Osteocyte (in vitro differentiated cells): ENCODE measurements at regions not wholly inside any gene's neighbourhood (a gene's known extent, or its start where the extent isn't known, plus 50 kb on each side); places are given as distances from the start of the nearest gene placed in this dataset.

Experiments used
- DNase-seq: peaks from one replicate; pipeline ENCODE4 v3.0.0; 2021; ENCODE audit warnings: mixed read lengths; ENCODE audit not compliant: unreplicated experiment; ENCODE audit errors: extremely low spot score
- H3K27ac Mint-ChIP-seq: one replicate; pipeline ENCODE4 v1.8.0; 2021; ENCODE audit warnings: mild to moderate bottlenecking, mixed read lengths; ENCODE audit not compliant: unreplicated experiment
- H3K27me3 Mint-ChIP-seq: one replicate; pipeline ENCODE4 v1.8.0; 2021; ENCODE audit warnings: mixed read lengths; ENCODE audit not compliant: unreplicated experiment
- H3K36me3 Mint-ChIP-seq: one replicate; pipeline ENCODE4 v1.8.0; 2021; ENCODE audit warnings: mixed read lengths; ENCODE audit not compliant: unreplicated experiment
- H3K4me1 Mint-ChIP-seq: one replicate; pipeline ENCODE4 v1.8.0; 2021; ENCODE audit warnings: mixed read lengths; ENCODE audit not compliant: unreplicated experiment
- H3K4me3 Mint-ChIP-seq: one replicate; pipeline ENCODE4 v1.8.0; 2021; ENCODE audit warnings: mild to moderate bottlenecking, moderate library complexity, mixed read lengths; ENCODE audit not compliant: unreplicated experiment
- H3K9me3 Mint-ChIP-seq: one replicate; pipeline ENCODE4 v1.8.0; 2021; ENCODE audit warnings: mixed read lengths; ENCODE audit not compliant: unreplicated experiment
- CTCF ChIP-seq: fragments of 200-600 bp; sonication (generic); IDR thresholded peaks from 2 replicates; pipeline ENCODE4 v1.5.0; 2021; ENCODE audit warnings: antibody characterized with exemption, mild to moderate bottlenecking, moderate library complexity

- Mint-ChIP-seq H3K27me3 (no peaks in the 10 kb centered on the region), H3K9me3 (peaks cover 5% of the 10 kb centered on the region), H3K4me1 (no peaks in the 10 kb centered on the region), H3K36me3 (no peaks in the 10 kb centered on the region), H3K27ac (no peak overlapping the region), H3K4me3 (no peak overlapping the region)
- DNase-seq = no peak
- no peak for TF ChIP-seq CTCF
These were observed 735.2 kb upstream of the GCFC2 start for GRCh38 chr2:76445880-76446279.

- Mint-ChIP-seq H3K4me1 (no peaks in the 10 kb centered on the region), H3K27ac (no peak overlapping the region), H3K4me3 (no peak overlapping the region), H3K9me3 (peaks cover 5% of the 10 kb centered on the region), H3K27me3 (no peaks in the 10 kb centered on the region), H3K36me3 (no peaks in the 10 kb centered on the region)
- no peak for TF ChIP-seq CTCF
- DNase-seq = no peak
These were observed 734.0 kb upstream of the GCFC2 start for GRCh38 chr2:76444732-76445131.

GRCh38 chr2:76437564-76437963 is 726.8 kb upstream of the GCFC2 start:
- H3K9me3 Mint-ChIP-seq = peaks cover 12% of the 10 kb centered on the region
- no peak for TF ChIP-seq CTCF
- no peaks in the 10 kb centered on the region for H3K36me3 Mint-ChIP-seq

GRCh38 chr2:76429374-76429773 is 718.7 kb upstream of the GCFC2 start:
- no peak overlapping the region for H3K4me3 Mint-ChIP-seq
- H3K4me1 Mint-ChIP-seq = no peaks in the 10 kb centered on the region
- no peaks in the 10 kb centered on the region for H3K27me3 Mint-ChIP-seq
- no peak overlapping the region for H3K27ac Mint-ChIP-seq
- no peak for DNase-seq
- TF ChIP-seq CTCF = no peak
- H3K9me3 Mint-ChIP-seq = no peaks in the 10 kb centered on the region
- no peaks in the 10 kb centered on the region for H3K36me3 Mint-ChIP-seq

More at GRCh38 chr2:76437564-76437963, 726.8 kb upstream of the GCFC2 start:
- H3K4me3 Mint-ChIP-seq = no peak overlapping the region
- no peak for DNase-seq
- no peaks in the 10 kb centered on the region for H3K27me3 Mint-ChIP-seq
- H3K27ac Mint-ChIP-seq = no peak overlapping the region
- H3K4me1 Mint-ChIP-seq = no peaks in the 10 kb centered on the region

- Mint-ChIP-seq H3K36me3 (no peaks in the 10 kb centered on the region), H3K27me3 (no peaks in the 10 kb centered on the region), H3K9me3 (no peaks in the 10 kb centered on the region), H3K4me1 (no peaks in the 10 kb centered on the region), H3K27ac (no peak overlapping the region), H3K4me3 (no peak overlapping the region)
- no peak for TF ChIP-seq CTCF
- DNase-seq = no peak
These were observed 716.7 kb upstream of the GCFC2 start for GRCh38 chr2:76427452-76427851.
